Muscle of leg (tissue), 3 donors: ENCODE measurements at regions not wholly inside any gene's neighbourhood (a gene's known extent, or its start where the extent isn't known, plus 50 kb on each side); places are given as distances from the start of the nearest gene placed in this dataset.
"Not testable (repeated sequence)": the region's sequence is repeated elsewhere in the genome, so short reads cannot be mapped to it uniquely, and the experiment has no call there.

Source experiments
- DNase-seq: peaks from one replicate; pipeline ENCODE4 v3.0.0; 2013
- H3K27ac ChIP-seq: one replicate; pipeline ENCODE4 v1.5.1; 2013; ENCODE audit warnings: mild to moderate bottlenecking, low read length, control low read depth
- H3K27me3 ChIP-seq: one replicate; pipeline ENCODE4 v1.6.1; 2013; ENCODE audit warnings: low read length; ENCODE audit not compliant: control insufficient read depth, insufficient read depth
- H3K36me3 ChIP-seq: one replicate; pipeline ENCODE4 v1.6.1; 2013; ENCODE audit warnings: low read length; ENCODE audit not compliant: control insufficient read depth, insufficient read depth
- H3K4me1 ChIP-seq: one replicate; pipeline ENCODE4 v1.6.1; 2013; ENCODE audit warnings: low read length; ENCODE audit not compliant: control insufficient read depth, insufficient read depth
- H3K4me3 ChIP-seq: one replicate; pipeline ENCODE4 v1.5.1; 2013; ENCODE audit warnings: low read length, control low read depth
- H3K9me3 ChIP-seq: replicated peaks from 2 replicates; pipeline ENCODE4 v1.6.1; 2013; ENCODE audit warnings: low read depth, low read length; ENCODE audit not compliant: control insufficient read depth
- WGBS: methylation state at CpG from one replicate; pipeline ENCODE4 v1.1.5; 2013; ENCODE audit warnings: missing lambda C conversion rate; ENCODE audit not compliant: insufficient coverage; 5-methylcytosine and 5-hydroxymethylcytosine counted together

- not testable (repeated sequence) for H3K4me3 ChIP-seq, H3K27me3 ChIP-seq, DNase-seq, H3K27ac ChIP-seq, H3K36me3 ChIP-seq, H3K9me3 ChIP-seq, H3K4me1 ChIP-seq
- WGBS, result 83% methylated on average over 14 of the region's 20 CpGs
Measured at GRCh38 chr5:30428866-30429407, 764.5 kb upstream of the CDH6 start.

DNA sequence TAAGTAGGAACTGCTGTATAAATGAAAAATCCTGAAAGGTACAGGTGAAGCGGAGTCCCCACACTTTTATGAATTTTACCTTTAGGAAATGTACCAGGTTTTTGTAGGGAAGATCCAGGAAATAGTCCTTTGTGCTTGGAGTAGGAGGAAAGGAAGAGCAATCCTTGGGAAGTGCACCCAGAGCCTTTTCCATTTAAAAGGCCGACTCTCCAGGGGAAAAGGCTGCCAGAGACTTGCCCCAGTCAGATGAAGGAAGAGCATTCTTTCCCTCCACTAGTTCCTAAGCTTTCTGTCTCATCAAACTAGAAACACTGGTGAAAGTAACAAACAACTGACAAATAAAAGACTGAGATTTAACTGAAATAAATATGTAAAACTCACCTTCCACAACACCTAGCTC is 779.4 kb upstream of the CDH6 start:
- no peaks in the 10 kb centered on the region for H3K27me3 ChIP-seq
- H3K27ac ChIP-seq, result no peak overlapping the region
- no peaks in the 10 kb centered on the region for H3K4me1 ChIP-seq
- H3K36me3 ChIP-seq, result no peaks in the 10 kb centered on the region
- no peak overlapping the region for H3K4me3 ChIP-seq
- DNase-seq, result no peak
- no peaks in the 10 kb centered on the region for H3K9me3 ChIP-seq
- WGBS, result no CpG with 5 or more reads among the region's 2 CpGs

- no CpG with 5 or more reads among the region's 2 CpGs for WGBS
Measured at GRCh38 chr5:30413540-30413939, 779.9 kb upstream of the CDH6 start.

GRCh38 chr5:30405821-30406220 is 787.7 kb upstream of the CDH6 start:
- H3K4me1 ChIP-seq, result no peaks in the 10 kb centered on the region
- no peaks in the 10 kb centered on the region for H3K27me3 ChIP-seq
- no peaks in the 10 kb centered on the region for H3K36me3 ChIP-seq
- H3K4me3 ChIP-seq, result no peak overlapping the region
- WGBS, result no CpG with 5 or more reads among the region's 2 CpGs
- no peak for DNase-seq
- H3K27ac ChIP-seq, result no peak overlapping the region
- no peaks in the 10 kb centered on the region for H3K9me3 ChIP-seq

More at GRCh38 chr5:30413540-30413939, 779.9 kb upstream of the CDH6 start:
- no peak overlapping the region for H3K4me3 ChIP-seq
- H3K36me3 ChIP-seq, result no peaks in the 10 kb centered on the region
- no peak for DNase-seq
- H3K27ac ChIP-seq, result no peak overlapping the region
- no peaks in the 10 kb centered on the region for H3K4me1 ChIP-seq
- no peaks in the 10 kb centered on the region for H3K27me3 ChIP-seq
- H3K9me3 ChIP-seq, result no peaks in the 10 kb centered on the region

DNA sequence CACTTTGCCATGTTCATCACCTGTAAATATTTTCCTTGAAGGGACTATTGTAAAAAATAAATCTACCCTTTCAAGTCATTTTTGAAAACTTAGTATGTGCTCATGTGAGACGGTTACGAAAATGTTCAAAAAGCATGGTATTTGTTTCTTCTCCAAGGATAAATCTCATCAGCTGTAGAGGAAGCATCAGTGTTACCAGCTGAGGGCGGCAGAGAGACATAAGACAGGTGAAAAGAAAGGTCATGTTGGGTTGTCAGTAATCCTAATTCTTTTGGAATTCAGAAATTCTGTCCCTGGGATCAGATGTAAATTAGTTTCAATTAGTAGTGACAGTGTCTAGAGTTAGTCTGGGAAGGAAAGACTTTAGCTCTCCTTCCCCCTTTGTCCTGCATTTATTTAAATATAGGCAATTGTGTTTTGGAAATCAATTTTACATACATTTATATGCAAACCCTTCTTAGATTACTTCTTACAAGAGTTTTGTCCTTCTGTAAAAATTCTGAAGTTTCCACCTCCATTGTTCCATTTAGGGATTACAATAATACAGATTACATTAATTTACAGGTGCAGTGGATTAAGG is 791.9 kb upstream of the CDH6 start:
- Histone ChIP-seq H3K4me3 (no peak overlapping the region), H3K4me1 (no peaks in the 10 kb centered on the region), H3K9me3 (no peaks in the 10 kb centered on the region), H3K36me3 (no peaks in the 10 kb centered on the region), H3K27me3 (no peaks in the 10 kb centered on the region), H3K27ac (no peak overlapping the region)
- DNase-seq, result peak; percentile 5
- WGBS, result no CpG with 5 or more reads among the region's 3 CpGs

DNA sequence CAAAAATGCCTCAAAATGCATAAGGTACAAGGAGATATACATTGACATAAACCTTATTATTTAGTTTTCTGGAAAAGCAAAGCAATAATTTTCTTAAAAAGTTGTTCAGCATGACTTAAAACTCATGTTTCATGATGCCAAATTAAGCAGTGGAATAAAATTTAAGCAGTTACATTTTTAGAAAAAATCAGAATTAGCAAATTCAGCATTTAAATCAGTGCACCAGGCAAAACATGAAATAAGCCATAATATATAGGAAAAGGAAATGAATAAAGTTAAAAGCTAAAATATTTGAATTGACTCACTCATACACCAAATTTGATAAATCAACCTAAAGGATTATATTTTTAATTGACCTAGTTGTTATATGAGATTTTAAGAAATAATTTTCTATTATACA is 795.1 kb upstream of the CDH6 start:
- DNase-seq, result no peak
- Histone ChIP-seq H3K27ac (no peak overlapping the region), H3K4me1 (no peaks in the 10 kb centered on the region), H3K4me3 (no peak overlapping the region), H3K27me3 (no peaks in the 10 kb centered on the region), H3K9me3 (no peaks in the 10 kb centered on the region), H3K36me3 (no peaks in the 10 kb centered on the region)

- H3K27ac ChIP-seq, result no peak overlapping the region
- no peaks in the 10 kb centered on the region for H3K4me1 ChIP-seq
- H3K4me3 ChIP-seq, result no peak overlapping the region
- no peaks in the 10 kb centered on the region for H3K9me3 ChIP-seq
- H3K27me3 ChIP-seq, result no peaks in the 10 kb centered on the region
- 57% methylated on average over 4 of the region's 5 CpGs for WGBS
- no peaks in the 10 kb centered on the region for H3K36me3 ChIP-seq
- no peak for DNase-seq
Measured at GRCh38 chr5:30392897-30393296, 800.6 kb upstream of the CDH6 start.

GRCh38 chr5:30390095-30390494 is 803.4 kb upstream of the CDH6 start:
- no peak for DNase-seq
- Histone ChIP-seq H3K9me3 (no peaks in the 10 kb centered on the region), H3K27me3 (no peaks in the 10 kb centered on the region), H3K36me3 (no peaks in the 10 kb centered on the region), H3K27ac (no peak overlapping the region), H3K4me1 (no peaks in the 10 kb centered on the region), H3K4me3 (no peak overlapping the region)
- no CpG with 5 or more reads among the region's 2 CpGs for WGBS

DNA sequence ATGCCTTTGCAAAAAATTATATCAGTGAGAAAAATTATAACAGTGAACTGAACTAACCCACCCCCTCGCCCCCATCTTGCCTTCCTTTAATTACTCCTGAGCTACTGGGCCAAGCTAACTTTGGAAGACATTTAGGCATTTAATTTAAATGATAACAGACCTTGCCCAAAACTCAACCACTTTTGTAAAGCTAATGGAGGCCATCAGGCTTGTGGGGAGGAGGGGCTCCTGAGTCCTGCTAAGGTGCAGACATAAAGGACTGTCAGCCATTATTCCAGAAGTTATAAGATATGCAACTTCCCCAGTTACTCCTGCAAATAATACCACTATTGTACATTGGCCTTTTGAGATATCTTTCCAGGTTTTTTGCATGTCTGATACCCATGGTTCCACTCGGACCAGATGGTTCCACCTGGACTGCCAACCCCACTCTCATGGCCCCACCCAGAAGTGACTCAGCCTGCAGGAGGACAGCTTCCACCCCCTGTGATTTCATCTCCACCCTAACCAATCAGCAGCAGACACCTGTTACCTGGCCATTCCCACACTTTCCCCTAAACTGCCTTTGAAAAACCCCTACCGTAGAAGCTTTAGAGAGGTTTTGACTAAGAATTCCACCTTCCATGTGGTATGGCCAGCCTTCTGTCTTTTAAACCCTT is 805.4 kb upstream of the CDH6 start:
- H3K36me3 ChIP-seq, result no peaks in the 10 kb centered on the region
- no peak for DNase-seq
- H3K4me1 ChIP-seq, result no peaks in the 10 kb centered on the region
- no peaks in the 10 kb centered on the region for H3K9me3 ChIP-seq
- no peak overlapping the region for H3K4me3 ChIP-seq
- H3K27me3 ChIP-seq, result no peaks in the 10 kb centered on the region
- WGBS, result 80% methylated on average over 1 of the region's 3 CpGs
- no peak overlapping the region for H3K27ac ChIP-seq

DNA sequence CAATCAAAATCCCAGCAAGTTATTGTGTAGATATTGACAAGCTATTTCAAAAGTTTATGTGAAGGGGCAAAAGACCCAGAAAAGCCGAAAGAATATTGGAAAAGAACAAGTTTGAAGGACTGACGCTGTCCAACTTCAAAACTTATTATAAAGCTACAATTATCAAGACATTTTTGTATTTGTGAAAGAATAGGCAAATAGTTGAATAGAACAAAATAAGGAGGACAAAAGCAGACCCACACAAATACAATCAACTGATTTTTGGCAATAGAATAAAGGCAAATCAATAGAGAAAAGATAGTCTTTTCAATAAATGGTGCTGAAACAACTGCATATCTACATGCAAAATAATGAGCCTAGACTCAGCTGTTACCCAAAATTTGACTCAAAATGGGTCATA is 807.7 kb upstream of the CDH6 start:
- no peaks in the 10 kb centered on the region for H3K4me1 ChIP-seq
- no CpG with 5 or more reads among the region's 2 CpGs for WGBS
- H3K9me3 ChIP-seq, result no peaks in the 10 kb centered on the region
- H3K4me3 ChIP-seq, result no peak overlapping the region
- no peaks in the 10 kb centered on the region for H3K36me3 ChIP-seq
- DNase-seq, result no peak
- no peaks in the 10 kb centered on the region for H3K27me3 ChIP-seq
- H3K27ac ChIP-seq, result no peak overlapping the region
